Midbrain (tissue), 1 donor: ENCODE measurements at regions not wholly inside any gene's neighbourhood (a gene's known extent, or its start where the extent isn't known, plus 50 kb on each side); places are given as distances from the start of the nearest gene placed in this dataset.
"Not testable (repeated sequence)": the region's sequence is repeated elsewhere in the genome, so short reads cannot be mapped to it uniquely, and the experiment has no call there.

Source experiments
- DNase-seq: peaks from one replicate; lab custom pipeline; 2025; lab: John Stamatoyannopoulos, UW

DNA sequence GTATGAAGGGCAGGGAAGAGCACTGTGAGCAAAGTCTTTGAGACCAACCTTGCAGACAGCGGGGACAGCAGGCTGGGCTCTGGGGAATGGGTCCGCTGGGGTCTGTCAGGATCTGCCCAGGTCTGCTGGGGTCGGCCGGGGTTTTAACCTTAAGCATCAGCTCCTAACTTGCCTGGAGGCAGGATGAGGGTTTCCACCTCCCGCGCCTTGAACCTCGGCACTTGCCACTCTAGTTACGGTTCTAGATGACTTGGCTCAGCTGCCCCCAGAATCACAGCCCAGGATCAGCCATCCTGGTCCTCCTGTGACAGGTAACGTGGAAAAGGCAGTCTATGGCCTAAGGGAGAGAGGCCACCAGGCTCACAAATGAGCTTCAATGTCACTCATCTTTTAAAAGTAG is 50.4 kb upstream of the CACUL1 start:
- DNase-seq: no peak

GRCh38 chr10:118807512-118808305 is 52.9 kb upstream of the CACUL1 start:
- DNase-seq: no peak

GRCh38 chr10:118808601-118809356 is 54.0 kb upstream of the CACUL1 start:
- DNase-seq: no peak

- DNase-seq: no peak
These were observed 54.8 kb upstream of the CACUL1 start for GRCh38 chr10:118809357-118810220.

DNA sequence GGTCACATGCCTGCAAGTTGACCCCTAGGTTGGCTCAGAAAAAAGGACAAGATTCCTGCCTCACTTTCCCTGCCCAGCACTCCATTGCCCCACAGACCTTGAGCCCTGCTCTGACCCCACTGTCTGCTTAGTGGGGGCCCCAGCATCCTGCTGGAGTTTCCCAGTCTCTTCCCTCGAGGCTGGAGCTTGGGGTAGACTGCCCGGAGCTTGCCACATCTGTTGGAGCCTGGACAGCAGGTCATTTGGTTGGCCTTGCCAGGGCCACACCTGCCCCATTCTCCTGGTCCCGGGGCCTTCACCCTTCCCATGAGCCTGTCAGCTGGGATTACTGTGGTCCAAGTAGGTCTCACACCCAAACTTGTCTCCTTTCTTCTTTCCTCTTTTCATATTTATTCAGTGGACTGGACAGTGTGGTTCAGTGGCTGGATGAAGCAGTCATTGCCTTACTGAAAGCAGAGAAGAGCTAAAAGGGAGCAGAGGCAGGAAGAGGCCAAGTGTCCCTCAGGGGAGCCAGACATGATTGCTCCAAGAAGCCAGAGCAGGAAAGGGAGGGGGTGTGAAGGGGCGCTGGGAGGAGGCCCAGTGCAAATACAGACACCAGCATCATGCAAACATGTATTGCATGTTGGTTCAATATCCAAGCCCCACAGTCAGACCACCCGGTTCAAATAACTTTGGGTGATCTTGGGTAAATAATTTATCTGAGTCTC is 56.2 kb upstream of the CACUL1 start:
- no peak for DNase-seq

- no peak for DNase-seq
These were observed 57.1 kb upstream of the CACUL1 start for GRCh38 chr10:118811675-118812392.

- no peak for DNase-seq
These were observed 57.6 kb upstream of the CACUL1 start for GRCh38 chr10:118812393-118812740.

- not testable (repeated sequence) for DNase-seq
These were observed 58.2 kb upstream of the CACUL1 start for GRCh38 chr10:118813001-118813400.

- DNase-seq: no peak
These were observed 61.9 kb upstream of the CACUL1 start for GRCh38 chr10:118816471-118817168.

- DNase-seq: no peak
These were observed 62.7 kb upstream of the CACUL1 start for GRCh38 chr10:118817328-118818068.

DNA sequence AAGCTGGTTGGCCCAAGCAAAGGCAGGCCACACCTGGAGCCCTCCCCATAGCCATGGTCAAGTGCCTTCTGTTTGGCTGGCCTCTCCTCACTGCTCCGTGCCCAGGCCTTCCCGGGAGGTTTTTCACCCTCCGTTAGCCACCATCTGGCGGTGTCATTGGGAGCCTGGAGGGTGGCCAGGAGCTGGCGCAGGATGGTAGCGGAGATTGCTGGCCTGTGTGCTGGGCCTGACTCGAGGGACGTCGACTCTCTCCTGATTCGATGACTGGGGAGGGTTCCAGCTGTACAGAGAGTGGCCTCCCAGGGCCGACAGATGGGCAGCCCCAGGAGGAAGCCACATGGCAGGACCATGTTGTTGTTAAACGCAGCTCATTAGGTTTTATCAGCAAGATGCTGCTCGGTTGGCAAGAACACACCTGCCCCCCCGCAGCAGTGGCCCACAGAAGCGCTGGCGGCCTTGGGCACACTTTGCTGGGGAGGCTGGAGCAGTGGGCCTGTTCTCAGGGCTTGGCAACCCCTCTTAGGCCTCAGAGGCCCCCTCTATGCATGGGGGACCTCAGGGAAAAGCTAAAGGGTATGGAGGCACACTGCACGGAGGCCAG is 64.0 kb upstream of the CACUL1 start:
- peak; percentile 4 for DNase-seq

DNA sequence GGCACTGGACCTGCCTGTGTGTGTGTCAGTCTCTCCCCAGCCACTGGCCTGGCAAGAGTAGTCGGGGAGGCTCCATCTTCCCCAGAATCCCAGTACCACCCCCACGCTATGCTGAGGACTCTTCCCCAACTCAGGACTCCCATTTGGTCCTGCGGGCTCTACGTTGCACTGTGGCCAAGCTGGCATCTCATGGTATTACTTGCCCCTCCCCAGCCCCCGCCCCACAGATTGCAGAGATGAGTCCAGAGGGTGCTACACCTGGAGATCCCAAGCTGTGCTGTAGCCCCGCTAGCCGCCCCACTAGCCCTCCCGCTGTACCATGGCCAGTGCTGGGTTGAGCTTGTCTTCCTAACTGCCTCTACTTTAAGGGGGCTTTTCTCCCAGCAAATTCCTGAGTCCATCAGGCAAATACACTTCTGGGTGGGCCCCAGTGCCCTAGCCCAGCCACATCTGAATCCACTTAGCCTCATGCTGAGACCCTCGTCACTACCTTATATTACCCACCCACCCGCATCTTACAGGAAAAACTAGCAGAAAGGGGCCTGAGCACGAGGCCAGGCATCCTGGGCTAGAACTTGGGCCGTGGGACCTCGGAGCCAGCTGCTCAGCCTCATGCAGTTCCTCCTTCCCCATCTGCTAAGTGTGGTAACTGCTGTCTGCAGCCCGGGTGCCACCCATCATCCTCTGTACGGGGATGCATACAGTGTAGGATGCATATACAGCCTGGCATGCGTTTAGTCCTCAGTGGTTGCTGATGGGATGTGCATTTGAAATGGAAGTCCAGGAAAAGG is 65.8 kb upstream of the CACUL1 start:
- DNase-seq: no peak

GRCh38 chr10:118823256-118823907 is 68.6 kb upstream of the CACUL1 start:
- no peak for DNase-seq

DNA sequence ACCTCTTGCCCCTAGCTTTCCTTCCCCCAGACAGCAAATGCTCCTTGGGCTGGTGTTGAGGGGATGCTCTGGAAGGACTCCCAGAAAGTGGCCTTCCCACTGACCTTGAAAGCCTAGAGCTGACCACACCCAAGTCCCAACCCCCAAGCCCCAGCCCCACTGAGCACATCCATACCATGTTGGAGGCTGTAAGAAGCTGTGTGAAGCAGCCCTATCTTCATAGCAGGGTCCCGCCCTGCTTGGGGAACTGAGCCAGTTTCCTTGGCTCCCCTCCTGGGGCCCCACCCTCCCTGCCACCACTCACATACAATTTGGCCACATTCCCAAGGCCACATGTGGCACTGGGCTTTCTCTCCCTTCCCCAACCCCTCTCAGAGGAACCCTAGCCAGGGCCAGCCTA is 72.3 kb upstream of the CACUL1 start:
- DNase-seq: no peak

DNA sequence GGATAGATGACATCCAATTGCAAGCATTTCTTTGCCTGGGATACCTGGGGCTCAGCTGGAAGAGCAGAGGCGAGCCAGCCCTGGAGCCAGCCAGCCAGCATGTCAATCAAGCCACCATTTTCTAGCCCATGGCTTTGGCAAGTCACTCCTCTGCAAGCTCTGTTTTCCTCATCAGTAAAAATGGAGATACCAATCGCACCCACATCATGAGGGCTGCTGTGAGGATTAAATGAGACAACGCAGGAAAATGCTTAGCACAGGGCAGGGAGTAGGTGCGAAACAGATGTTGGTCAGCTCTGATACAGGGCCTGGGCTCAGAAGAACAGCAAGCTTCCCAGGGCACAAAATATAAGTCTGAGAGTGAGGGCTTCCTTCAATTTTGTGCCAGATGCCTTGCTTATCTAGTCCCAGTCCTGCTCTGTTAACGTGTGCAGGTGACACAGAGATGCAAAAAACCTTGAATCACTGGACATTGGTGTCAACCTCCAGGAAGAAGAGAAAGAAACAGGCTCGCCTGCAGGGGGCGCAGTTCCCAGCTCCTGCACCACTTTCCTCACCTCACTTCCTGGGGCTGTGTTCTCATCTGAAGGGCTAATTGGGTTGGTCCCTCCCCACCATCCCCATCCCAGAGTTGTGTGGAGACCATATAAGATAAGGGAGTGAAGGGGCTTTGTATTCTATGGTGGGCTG is 72.8 kb upstream of the CACUL1 start:
- no peak for DNase-seq

- DNase-seq: peak; percentile 43
These were observed 77.5 kb upstream of the CACUL1 start for GRCh38 chr10:118832241-118832651.

DNA sequence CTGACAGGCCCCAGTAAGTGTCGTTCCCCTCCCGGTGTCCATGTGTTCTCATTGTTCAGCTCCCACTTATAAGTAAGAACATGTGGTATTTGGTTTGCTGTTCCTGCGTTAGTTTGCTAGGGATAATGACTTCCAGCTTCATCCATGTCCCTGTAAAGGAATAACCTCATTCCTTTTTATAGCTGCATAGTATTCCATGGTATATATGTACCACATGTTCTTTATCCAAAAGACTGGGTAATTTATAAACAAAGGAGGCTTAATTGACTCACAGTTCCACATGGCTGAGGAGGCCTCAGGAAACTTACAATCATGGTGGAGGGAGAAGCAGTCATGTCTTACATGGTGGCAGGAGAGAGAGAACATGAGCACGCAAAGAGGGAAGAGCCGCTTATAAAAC is 79.6 kb upstream of the CACUL1 start:
- not testable (repeated sequence) for DNase-seq
